Endothelial cell of umbilical vein (primary cell): ENCODE measurements at regions not wholly inside any gene's neighbourhood (a gene's known extent, or its start where the extent isn't known, plus 50 kb on each side); places are given as distances from the start of the nearest gene placed in this dataset.

Experiments used
- CTCF ChIP-seq, 2 donors: IDR thresholded peaks; 1 replicate in 1 of 2; 2 replicates in 1 of 2; pipeline ENCODE4 v1.5.1; 2011; ENCODE audit warnings: low read length in 2 of 2, mild to moderate bottlenecking in 2 of 2, moderate library complexity in 2 of 2, control low read depth in 1 of 2, inconsistent platforms in 1 of 2, low read depth in 1 of 2; ENCODE audit not compliant: insufficient read depth in 1 of 2; ENCODE audit errors: extremely low read depth in 1 of 2
- POLR2A ChIP-seq: IDR thresholded peaks from 2 replicates; pipeline ENCODE4 v1.6.1; 2012; ENCODE audit warnings: low read depth, mild to moderate bottlenecking, control low read depth, low read length
- POLR2AphosphoS5 ChIP-seq: IDR thresholded peaks from 2 replicates; pipeline ENCODE4 v1.6.1; 2012; ENCODE audit warnings: low read depth, mild to moderate bottlenecking, control low read depth, low read length, moderate library complexity; ENCODE audit not compliant: insufficient read depth

- TF ChIP-seq POLR2AphosphoS5, result no peak
- TF ChIP-seq POLR2A, result no peak
- no peak for TF ChIP-seq CTCF (IDR thresholded peaks at IDR 0.05; ENCODE audit: extremely low read depth in 1 of 2, insufficient read depth in 1 of 2, low read depth in 1 of 2, low read length in 2 of 2)
Measured at GRCh38 chr1:229990326-229990725, 76.7 kb upstream of the GALNT2 start.
